ENCODE measurements at regions not wholly inside any gene's neighbourhood (a gene's known extent, or its start where the extent isn't known, plus 50 kb on each side); places are given as distances from the start of the nearest gene placed in this dataset.
A peak's percentile ranks its signal among the peaks of the same experiment; 100 is the strongest.

- ChIA-PET CTCF (no interaction called here), POLR2A (ENCODE audit: low non-redundant PET) (no interaction called here)
- Histone ChIP-seq H3K27ac (ENCODE audit: low read depth, low read length, poor library complexity, severe bottlenecking) (no peak overlapping the region), H3K27me3 (replicated peaks; ENCODE audit: insufficient read depth, low read depth, low read length, poor library complexity) (no peaks in the 10 kb centered on the region), H3K4me1 (ENCODE audit: insufficient read depth, low read length, poor library complexity, severe bottlenecking) (no peaks in the 10 kb centered on the region), H3K36me3 (ENCODE audit: insufficient read depth, low read length, poor library complexity, severe bottlenecking) (no peaks in the 10 kb centered on the region), H3K9me3 (ENCODE audit: low read depth, low read length, poor library complexity, severe bottlenecking) (no peaks in the 10 kb centered on the region), H3K4me3 (ENCODE audit: low read depth, low read length, poor library complexity, severe bottlenecking) (no peak overlapping the region)
- no peak for TF ChIP-seq CTCF (conservative IDR thresholded peaks at IDR 0.05; ENCODE audit: low read depth, low read length)
- no peak for TF ChIP-seq EZH2 (IDR thresholded peaks at IDR 0.05; ENCODE audit: borderline replicate concordance, low read depth, low read length, poor library complexity, severe bottlenecking)
- intact Hi-C loops (cut with micrococcal nuclease; ENCODE audit: unreplicated experiment), result no loop called here
- BruUV-seq (replicated peaks), result no TSS peak
- no peak for DNase-seq (ENCODE audit: low spot score)
Observed at GRCh38 chr13:90070837-90071525, 1276.5 kb upstream of the MIR17HG start.

DNA sequence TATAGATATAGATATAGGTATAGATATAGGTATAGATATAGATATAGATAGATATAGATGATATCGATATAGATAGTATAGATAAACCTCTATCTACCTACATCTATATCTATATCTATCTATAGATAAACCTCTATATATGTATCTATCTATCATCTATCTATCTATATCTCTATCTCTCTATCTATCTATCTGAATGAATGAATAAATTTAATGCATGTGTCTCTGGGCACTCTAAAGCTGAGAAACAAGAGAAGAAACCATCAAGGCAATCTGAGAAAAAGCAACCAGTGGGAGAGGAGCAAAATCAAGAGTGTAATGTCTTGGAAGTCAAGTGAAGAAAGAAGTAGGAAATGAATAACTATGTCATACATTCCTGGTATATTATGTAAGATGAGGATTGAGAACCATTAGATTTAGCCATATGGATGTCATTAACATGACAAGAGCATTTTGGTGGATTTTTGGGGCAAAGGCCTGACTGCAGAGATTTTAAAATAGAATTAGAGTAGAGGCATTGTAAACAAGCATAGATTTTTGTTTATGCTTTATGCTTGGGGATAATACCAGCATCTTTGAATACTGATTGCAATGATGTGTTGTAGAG is 1262.7 kb upstream of the MIR17HG start:
- Histone ChIP-seq H3K9me3 (ENCODE audit: low read depth, low read length, poor library complexity, severe bottlenecking) (no peaks in the 10 kb centered on the region), H3K4me3 (ENCODE audit: low read depth, low read length, poor library complexity, severe bottlenecking) (no peak overlapping the region), H3K27me3 (replicated peaks; ENCODE audit: insufficient read depth, low read depth, low read length, poor library complexity) (no peaks in the 10 kb centered on the region), H3K4me1 (ENCODE audit: insufficient read depth, low read length, poor library complexity, severe bottlenecking) (no peaks in the 10 kb centered on the region), H3K36me3 (ENCODE audit: insufficient read depth, low read length, poor library complexity, severe bottlenecking) (no peaks in the 10 kb centered on the region), H3K27ac (ENCODE audit: low read depth, low read length, poor library complexity, severe bottlenecking) (no peak overlapping the region)
- TF ChIP-seq CTCF (conservative IDR thresholded peaks at IDR 0.05; ENCODE audit: low read depth, low read length), result no peak
- no peak for TF ChIP-seq EZH2 (IDR thresholded peaks at IDR 0.05; ENCODE audit: borderline replicate concordance, low read depth, low read length, poor library complexity, severe bottlenecking)
- ChIA-PET POLR2A (ENCODE audit: low non-redundant PET) (no interaction called here), CTCF (no interaction called here)
- no TSS peak for BruUV-seq (replicated peaks)
- peak; percentile 18 for DNase-seq (ENCODE audit: low spot score)
- intact Hi-C loops (cut with micrococcal nuclease; ENCODE audit: unreplicated experiment), result no loop called here

- H3K9me3 ChIP-seq (ENCODE audit: low read depth, low read length, poor library complexity, severe bottlenecking), result no peaks in the 10 kb centered on the region
- TF ChIP-seq EZH2 (IDR thresholded peaks at IDR 0.05; ENCODE audit: borderline replicate concordance, low read depth, low read length, poor library complexity, severe bottlenecking) (no peak), CTCF (conservative IDR thresholded peaks at IDR 0.05; ENCODE audit: low read depth, low read length) (no peak)
- H3K36me3 ChIP-seq (ENCODE audit: insufficient read depth, low read length, poor library complexity, severe bottlenecking), result no peaks in the 10 kb centered on the region
- POLR2A ChIA-PET (ENCODE audit: low non-redundant PET), result no interaction called here
- H3K27ac ChIP-seq (ENCODE audit: low read depth, low read length, poor library complexity, severe bottlenecking), result no peak overlapping the region
- H3K4me3 ChIP-seq (ENCODE audit: low read depth, low read length, poor library complexity, severe bottlenecking), result no peak overlapping the region
- DNase-seq (ENCODE audit: low spot score), result no peak
- no peaks in the 10 kb centered on the region for H3K27me3 ChIP-seq (replicated peaks; ENCODE audit: insufficient read depth, low read depth, low read length, poor library complexity)
- no TSS peak for BruUV-seq (replicated peaks)
- H3K4me1 ChIP-seq (ENCODE audit: insufficient read depth, low read length, poor library complexity, severe bottlenecking), result no peaks in the 10 kb centered on the region
- intact Hi-C loops (cut with micrococcal nuclease; ENCODE audit: unreplicated experiment), result no loop called here
- CTCF ChIA-PET, result no interaction called here
Observed at GRCh38 chr13:90089051-90089450, 1258.4 kb upstream of the MIR17HG start.

All from A673 (cell line).